Stimulated activated CD8-positive, alpha-beta memory T cell treated with anti-CD3 and anti-CD28 coated beads, Interleukin-4, amount 100 ng/mL, for 48 hours (primary cell): ENCODE measurements at regions not wholly inside any gene's neighbourhood (a gene's known extent, or its start where the extent isn't known, plus 50 kb on each side); places are given as distances from the start of the nearest gene placed in this dataset.
"Not testable (repeated sequence)": the region's sequence is repeated elsewhere in the genome, so short reads cannot be mapped to it uniquely, and the experiment has no call there.

Experiments
- DNase-seq: peaks from one replicate; pipeline ENCODE4 v3.0.0-alpha.2; 2020

DNA sequence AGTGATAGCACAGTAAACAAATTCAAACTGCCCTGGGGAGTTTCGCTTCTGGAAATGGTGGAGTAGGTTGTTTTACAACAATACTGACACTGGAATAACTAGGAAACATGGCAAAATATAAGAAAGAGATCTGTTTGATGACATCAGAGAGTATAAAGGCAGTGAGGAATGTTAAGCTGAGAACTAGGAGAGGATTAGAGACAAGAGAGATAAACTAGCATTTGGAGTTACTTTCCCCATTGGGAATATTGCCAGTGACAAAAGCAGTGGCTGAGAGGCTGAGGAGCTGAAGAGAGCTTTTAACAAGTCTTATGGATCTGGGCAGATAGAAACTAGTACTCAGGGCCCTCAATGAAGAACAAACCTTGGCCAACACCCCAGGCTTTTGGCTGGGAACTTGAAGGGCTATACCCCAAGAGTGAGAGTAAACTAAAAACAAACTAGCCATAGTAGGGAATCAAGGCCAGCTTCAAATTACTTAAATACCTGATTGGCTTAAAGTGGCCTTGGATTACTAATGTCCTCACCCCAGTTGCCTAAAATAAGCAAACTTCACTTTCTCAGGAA, 280.4 kb downstream of the KLF13 start:
- no peak for DNase-seq

- DNase-seq: no peak
Observed at GRCh38 chr15:31607656-31608055, 281.0 kb downstream of the KLF13 start.

GRCh38 chr15:31609258-31609681, 282.6 kb downstream of the KLF13 start:
- DNase-seq: no peak

GRCh38 chr15:31609906-31610305, 283.3 kb downstream of the KLF13 start:
- no peak for DNase-seq

DNA sequence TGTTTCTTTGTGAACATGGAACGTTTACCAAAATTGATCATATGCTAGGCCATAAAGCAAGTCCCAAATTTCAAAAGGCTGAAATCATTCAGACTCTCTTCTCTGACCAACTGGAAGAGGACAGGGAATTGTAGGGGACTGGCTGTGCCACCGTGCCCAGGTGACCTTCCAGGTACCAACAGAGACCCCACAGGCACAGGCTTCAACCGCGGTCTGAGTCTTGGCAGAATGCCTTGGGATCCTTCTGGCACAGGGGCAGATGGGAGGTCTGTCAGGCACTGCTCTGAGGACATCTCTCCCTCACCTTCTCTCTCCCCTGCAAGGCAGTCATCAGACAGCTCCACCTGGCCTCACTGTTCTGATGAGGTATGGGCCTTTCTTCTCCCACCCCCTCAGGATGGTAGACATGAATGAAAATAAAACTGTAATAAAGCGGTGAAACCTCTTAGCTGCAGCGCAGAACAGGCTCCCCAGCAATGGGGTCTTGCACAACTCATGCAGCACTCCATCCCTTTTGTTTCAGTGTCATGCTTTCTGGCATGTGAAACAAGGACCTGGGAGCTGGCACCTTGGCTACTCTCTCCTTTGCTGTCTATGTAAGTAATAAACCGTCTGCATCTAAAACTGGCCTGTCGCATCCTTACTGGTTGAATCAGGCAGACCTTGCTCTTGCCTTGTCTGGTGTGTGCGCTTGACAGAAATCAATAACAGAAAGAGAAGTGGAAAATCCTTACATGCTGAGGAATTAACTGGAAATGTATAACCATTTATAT, 289.2 kb downstream of the KLF13 start:
- no peak for DNase-seq

DNA sequence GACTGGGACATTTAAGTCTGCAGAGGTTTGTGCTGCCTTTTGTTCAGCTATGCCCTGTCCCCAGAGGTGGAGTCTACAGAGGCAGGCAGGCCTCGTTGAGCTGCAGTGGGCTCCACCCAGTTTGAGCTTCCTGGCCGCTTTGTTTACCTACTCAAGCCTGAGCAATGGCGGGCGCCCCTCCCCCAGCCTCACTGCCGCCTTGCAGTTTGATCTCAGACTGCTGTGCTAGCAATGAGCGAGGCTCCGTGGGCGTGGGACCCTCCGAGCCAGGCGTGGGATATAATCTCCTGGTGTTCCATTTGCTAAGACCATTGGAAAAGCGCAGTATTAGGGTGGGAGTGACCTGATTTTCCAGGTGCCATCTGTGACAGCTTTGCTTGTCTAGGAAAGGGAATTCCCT, 296.7 kb downstream of the KLF13 start:
- DNase-seq: not testable (repeated sequence)

GRCh38 chr15:31624115-31624514, 297.5 kb downstream of the KLF13 start:
- not testable (repeated sequence) for DNase-seq

DNA sequence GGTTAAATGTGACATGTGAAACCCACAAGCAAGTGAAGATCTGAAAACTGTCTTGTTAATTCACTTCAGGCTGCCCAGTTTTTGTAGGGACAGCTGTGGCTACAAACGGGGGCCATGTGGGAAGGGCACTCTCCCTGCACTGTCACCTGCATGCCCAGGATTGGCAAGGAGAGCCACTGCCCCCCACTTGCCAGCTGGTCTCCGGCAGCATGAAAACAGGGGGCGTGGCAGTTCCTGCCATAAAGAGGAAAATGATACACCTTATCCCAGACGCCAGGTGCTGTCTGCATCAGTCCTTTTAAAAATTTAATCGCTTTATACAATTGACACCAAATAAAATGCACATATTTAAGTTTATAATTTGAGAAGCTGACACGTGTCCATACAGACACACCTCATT, 309.1 kb downstream of the KLF13 start:
- DNase-seq: not testable (repeated sequence)

DNA sequence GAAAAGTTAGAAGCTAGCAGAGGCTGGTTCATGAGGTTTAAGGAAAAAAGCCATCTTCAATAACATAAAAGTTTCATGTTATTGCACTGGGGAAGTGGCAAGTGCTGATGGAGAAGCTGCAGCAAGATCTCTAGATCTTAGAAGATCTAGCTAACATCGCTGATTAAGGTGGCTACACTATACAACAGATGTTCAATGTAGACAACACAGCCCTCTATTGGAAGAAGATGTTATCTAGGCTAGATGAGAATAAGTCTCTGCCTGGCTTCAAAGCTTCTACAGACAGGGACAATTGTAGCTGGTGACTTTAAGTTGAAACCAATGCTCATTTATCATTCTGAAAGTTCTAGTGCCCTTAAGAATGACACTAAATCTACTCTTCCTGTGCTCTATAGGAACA, 310.3 kb downstream of the KLF13 start:
- DNase-seq: not testable (repeated sequence)

GRCh38 chr15:31643955-31644354, 317.3 kb downstream of the KLF13 start:
- not testable (repeated sequence) for DNase-seq

DNA sequence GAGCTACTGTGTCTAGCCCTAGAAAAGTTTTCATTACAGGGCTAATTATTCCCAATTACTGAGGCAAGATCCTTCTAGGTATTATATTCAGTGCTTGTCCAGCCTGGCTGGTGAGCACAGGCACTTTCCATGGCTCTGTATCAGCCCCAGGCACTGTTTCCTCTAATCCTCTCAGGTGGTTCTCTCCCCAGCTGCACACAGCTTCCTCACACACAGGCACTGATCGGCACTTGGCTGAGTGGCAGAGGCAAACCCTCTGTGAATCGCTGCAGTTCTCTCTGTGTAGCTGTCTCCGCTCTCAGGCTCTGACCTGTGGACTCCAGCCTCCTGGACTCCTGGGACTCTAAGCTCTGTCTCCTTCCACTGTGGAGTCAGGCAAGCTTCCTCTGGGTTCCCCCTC, 318.1 kb downstream of the KLF13 start:
- not testable (repeated sequence) for DNase-seq

DNA sequence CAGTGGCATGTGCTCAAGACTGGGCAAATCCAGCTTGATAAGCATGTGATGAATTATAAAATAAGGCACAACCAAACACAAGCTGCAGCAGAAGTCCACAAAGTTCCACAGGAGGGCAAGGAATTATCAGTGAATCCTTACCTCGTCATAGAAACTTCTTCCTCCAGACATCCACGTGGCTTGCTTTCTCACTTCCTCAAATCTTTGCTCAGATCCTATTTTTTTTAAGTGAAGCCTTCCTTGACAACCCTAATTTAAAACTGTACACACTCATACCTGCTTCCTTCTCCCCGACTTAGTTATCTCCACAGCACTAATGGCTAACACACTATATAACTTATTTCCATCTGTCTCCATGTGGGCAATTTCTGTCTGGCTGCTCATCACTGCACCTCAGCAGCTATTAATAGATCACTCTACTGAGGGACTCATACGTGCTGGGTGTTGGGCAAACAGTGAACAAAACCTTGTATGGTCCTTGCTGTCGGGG, 320.7 kb downstream of the KLF13 start:
- not testable (repeated sequence) for DNase-seq

- not testable (repeated sequence) for DNase-seq
Observed at GRCh38 chr15:31649634-31650033, 323.0 kb downstream of the KLF13 start.

GRCh38 chr15:31650055-31650701, 323.5 kb downstream of the KLF13 start:
- peak; percentile 72 for DNase-seq

DNA sequence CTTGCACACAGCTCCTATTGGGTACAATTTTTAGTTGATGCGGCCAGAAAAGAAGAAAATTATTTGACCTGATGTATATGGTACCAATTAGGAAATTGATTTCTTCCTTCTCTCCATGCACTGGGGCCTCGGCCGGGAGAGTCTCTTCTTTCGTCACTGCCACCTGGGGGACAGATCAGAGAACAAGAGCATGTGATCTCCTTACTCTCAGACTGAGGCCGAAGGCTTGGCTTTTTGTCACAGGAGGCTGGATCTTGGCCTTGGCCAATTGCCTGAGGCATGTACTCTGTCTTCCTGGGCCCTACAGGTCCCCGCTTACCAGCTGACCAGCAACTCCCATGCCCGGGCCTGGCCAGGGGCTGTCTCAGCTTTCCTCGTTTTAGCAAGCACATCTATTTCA, 330.3 kb downstream of the KLF13 start:
- not testable (repeated sequence) for DNase-seq

DNA sequence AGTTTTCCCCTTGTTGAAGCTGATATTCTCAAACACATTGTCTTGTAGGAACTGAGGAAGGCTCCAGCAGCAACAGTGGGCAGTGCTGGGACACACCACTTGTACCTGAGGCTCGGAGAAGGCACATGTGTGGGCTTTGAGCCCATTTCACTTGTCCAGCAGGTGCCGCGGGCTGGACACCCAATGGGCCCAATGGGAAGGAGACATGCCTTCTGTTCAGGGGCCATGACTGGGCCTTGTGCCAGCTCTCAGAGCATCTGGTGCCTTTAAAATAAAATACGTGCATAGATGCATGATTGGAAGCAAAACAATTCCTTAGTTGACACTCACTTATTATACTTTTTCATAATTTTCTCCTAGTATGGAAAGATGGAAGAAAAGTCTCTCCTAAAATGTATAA, 334.2 kb downstream of the KLF13 start:
- no peak for DNase-seq

DNA sequence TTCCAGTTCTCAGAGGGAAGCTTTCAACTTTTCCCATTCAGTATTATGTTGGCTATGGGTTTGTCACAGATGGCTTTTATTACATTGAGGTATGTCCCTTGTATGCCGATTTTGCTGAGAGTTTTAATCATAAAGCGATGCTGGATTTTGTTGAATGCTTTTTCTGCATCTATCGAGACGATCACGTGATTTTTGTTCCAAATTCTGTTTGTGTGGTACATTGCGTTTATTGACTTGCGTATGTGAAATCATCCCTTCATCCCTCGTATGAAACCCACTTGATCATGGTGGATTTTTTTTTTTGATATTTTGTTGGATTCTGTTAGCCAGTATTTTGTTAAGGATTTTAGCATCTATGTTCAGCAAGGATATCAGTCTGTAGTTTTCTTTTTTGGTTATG, 339.1 kb downstream of the KLF13 start:
- not testable (repeated sequence) for DNase-seq

GRCh38 chr15:31669158-31669908, 342.7 kb downstream of the KLF13 start:
- DNase-seq: not testable (repeated sequence)

DNA sequence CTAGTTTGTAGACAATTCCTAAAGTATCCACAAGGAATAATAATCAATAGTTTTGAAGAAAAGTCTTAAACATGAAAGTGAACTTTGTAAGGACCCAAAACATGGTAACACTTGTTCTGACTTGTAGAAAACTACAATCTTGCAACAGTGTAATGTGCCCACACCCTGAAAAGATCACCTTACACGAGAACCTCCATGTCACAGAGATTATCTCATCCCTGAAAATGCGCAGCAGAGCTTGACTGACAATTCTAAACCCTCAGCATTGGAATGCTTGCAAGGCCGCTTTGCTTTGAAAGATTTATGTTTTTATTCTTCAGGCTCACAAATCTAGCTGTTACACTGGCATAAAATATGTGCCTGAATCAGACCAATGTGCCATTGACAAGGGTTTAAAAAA, 346.6 kb downstream of the KLF13 start:
- not testable (repeated sequence) for DNase-seq

DNA sequence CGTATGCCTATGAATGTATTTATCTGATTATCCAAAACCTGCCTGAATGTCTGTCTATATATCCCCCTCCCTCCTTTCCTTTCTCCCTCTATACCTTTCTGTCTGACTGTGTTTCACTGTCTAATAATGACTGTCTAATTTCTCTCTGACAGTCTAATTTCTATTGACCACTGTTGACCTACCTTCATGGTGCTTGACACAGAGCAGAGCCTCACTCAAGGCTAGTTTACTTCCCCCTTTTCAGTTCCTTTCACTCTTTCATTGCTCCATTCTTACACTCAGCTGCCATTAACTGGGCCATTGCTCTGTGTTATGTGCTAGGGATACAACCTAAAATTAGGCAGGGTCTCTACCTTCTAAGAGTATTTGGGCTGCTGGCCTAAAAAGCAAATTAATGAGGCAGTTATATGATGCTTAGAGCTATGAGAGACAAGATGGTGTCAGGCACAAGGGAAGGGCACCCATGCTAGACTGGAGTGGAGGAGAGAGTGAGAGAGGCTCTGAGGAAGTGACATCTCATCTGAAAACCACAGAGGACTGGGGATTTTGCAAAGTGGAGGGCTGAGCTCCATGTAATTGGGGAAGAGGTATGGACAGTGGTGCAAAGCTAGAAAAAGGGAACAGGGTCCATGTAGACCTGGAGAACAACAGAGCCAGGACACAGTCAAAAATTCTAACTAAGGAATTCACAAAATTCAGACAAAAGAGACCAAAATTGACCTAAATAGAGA, 348.6 kb upstream of the CHRNA7 start:
- DNase-seq: not testable (repeated sequence)

- not testable (repeated sequence) for DNase-seq
Observed at GRCh38 chr15:31687088-31687487, 343.2 kb upstream of the CHRNA7 start.

DNA sequence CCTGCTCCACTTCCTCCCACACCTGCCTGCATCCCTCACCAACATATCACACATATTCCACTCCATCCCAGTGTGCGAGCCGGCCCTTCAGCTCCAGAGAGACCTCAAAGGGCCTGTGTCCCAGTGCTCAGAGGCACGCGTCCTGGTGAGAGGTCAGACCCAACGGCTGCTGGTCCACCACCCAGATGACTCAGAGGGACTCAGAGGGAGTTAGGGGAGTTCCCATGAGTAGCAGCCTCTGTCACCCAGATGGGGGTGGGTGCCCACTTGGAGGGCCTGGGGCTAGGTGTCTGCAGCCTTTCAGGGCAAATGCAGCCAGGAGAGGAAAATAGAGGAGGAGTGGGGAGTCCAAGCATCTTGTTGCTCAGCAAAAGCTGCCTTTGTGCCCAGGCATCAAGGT, 333.8 kb upstream of the CHRNA7 start:
- not testable (repeated sequence) for DNase-seq
